HG03095 (cell line): ENCODE measurements at regions not wholly inside any gene's neighbourhood (a gene's known extent, or its start where the extent isn't known, plus 50 kb on each side); places are given as distances from the start of the nearest gene placed in this dataset.
"Not testable (repeated sequence)": the region's sequence is repeated elsewhere in the genome, so short reads cannot be mapped to it uniquely, and the experiment has no call there.

Experiments used
- ATAC-seq: cut with Tn5 transposase; IDR thresholded peaks from one replicate; pipeline ENCODE4 v1.9.1; 2021; ENCODE audit warnings: moderate library complexity; ENCODE audit not compliant: unreplicated experiment

DNA sequence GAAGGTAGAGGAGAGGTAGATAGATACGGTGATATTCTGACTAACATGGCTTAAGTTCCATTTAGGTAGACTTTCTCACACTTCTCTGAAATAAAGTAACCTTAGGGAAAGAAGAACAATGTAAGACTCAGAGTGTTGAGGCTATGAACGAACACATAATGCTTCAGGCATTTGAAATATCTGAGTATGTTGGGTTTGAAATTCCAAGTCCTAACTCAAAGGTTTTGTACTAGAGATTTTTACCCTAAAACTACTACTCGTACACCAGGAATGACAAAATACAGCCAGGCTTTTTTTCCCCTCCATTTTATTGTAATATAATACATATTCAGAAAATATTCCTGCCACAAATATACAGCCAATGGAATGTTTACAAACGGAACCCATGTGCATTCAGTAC, 592.6 kb downstream of the ETS1 start:
- ATAC-seq = no peak

DNA sequence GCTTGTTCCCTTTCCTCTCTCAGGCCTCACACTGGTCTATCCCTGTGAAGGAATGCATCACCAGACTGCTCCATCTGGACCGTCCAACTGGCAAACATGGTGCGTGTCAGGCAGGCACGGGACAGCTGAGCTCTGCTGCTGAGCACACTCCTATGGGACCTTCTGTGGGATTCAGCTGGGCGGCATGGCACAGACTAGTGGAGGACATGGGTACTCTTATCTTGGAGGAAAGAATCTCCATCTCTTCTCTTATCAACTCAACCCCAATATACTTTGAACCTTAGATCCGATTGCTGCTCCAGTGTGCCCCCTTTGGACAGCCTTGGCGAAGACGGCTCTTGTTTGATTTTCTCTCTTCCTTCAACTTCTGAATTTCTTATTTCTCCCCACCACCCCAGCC, 593.6 kb downstream of the ETS1 start:
- ATAC-seq = no peak

DNA sequence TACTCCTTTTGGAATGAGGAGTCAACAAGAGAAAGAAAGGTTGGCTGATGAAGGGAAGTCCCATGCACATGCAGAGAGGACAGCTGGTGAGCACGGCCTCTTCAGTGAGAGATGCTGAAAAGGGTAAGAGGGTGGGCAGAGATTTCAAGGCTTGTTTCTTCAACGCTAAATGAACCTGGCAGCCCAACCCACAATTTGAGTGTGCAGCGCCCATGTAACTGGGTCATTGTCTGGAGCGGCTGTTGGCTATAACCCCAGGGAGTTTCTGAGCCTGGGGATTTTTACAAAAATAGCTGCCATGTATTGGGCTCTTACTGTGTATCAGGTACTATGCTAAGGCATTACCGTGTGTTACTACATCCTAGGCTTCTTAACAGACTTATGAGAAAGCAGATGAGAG, 594.1 kb downstream of the ETS1 start:
- no peak for ATAC-seq

DNA sequence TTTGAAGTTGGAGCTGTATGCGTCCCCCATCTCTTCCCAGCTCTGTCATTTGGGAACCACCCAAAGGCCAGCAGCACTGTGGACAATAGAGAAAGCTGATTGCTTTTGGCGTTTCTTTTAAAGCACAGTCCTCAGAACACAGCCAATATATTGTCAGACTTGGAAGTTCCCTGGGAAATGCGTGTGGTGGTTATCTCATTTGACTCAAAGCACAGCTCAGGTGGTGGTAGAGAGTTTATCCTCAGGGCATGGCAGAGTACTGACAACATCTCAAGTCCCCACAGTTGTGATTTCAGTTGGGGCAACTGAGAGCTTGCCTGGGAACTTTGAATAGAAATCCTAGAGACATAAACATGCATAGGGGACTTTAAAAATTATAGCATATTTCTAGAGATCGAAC, 601.3 kb downstream of the ETS1 start:
- ATAC-seq = no peak

DNA sequence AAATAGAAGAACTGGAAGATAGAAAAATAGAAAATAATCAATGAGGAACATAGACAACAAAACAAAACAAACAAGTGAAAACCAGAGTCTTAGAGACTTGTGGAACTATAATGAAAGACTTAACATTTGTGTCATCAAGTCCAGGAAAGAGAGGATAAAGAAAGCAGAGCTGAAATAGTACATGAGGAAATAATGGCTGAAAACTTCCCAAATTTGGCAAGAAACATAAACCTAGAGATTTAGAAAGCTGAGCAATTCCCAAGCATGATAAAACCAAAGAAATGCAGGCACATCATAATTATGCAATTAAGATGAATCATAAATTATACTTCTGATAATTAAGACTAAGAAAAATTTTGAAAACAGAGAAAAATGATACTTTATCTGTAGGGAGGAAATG, 614.5 kb downstream of the ETS1 start:
- ATAC-seq = no peak

DNA sequence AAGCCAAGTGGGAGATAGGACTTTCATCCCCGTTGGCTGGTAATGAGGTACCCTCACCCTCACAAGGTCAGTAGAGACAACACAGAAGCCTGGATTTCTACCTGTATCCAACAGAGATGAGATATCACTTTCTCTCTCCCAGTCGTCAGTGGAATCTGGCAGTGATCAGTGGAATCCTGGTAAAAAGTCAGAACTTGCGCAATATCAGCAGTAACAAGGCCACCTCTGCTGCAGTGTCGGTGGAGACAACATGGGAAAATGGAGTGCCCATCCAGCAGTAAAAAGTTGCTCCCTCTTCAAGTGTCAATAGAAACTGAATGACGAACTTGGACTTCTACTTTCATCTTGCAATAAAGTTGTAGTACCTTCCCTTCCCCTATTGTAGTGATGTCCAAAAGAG, 615.9 kb downstream of the ETS1 start:
- ATAC-seq = no peak

DNA sequence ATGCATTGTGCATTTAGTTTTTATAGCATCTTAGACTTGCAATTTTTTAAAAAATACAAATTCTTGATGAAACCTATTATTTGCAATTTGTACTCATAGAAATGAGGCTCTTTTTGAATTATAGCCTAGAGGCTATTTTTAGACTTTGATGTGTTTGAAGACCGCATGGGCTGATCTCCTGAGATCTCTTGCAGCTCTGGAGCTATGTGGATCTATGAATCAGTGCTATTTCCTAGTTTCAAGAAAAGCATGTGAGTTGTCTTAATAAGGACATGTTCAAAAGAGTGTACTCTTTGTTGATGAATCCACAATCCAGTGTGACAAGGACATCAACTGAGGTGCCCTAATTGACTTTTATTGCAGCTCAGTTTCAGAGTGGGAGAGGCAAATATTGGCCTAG, 620.5 kb downstream of the ETS1 start:
- no peak for ATAC-seq

DNA sequence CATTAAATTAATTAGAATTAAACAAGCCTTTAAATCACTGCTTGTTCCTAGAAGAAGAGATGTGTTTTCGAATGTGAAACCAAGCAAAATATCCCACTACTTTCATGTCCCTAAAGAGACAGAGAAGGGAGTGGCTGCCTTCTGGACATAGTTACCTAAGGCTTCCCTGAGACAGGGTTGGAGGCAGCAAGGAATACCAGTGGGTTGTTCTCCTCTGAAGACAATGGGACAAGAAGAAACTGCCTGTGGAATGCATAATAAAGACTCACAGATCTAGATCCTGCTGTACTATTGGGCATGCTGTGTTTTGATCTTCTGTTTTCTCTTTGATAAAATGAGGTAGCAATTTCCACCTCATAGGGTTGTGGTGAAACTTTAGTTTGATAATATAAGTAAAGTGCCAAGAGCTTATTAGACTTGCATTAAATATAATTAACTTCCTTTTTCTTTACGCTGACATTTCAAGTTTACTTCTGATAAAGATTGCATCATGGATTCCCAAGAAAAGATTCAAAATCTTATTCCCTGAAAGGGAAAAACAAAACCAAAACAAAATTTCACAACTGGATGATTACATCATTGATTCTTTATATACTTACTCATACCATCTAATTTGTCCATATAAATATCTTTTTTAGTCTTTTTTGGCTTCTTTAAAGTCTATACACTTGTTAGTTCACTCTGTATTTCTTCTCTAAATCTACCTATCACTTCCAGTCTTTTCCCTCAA, 621.3 kb downstream of the ETS1 start:
- ATAC-seq = no peak

DNA sequence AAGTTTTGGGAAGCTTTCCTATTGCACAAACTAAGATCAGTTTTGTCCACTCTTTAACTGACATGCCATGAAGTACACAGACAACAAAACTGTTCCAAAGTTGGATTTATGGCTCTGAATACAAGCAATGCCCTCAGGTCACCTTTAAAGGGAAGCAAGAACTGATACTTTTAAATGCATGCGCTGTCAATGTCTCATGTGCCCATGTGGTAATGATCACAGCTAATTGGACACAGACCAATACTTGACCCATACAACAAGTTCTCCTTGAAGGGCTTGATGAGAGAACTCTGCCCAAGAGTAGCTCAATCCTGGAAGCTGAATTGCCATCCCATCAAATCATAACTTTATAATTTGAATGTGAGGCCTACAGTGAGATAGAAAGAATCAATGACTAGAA, 624.9 kb downstream of the ETS1 start:
- no peak for ATAC-seq

DNA sequence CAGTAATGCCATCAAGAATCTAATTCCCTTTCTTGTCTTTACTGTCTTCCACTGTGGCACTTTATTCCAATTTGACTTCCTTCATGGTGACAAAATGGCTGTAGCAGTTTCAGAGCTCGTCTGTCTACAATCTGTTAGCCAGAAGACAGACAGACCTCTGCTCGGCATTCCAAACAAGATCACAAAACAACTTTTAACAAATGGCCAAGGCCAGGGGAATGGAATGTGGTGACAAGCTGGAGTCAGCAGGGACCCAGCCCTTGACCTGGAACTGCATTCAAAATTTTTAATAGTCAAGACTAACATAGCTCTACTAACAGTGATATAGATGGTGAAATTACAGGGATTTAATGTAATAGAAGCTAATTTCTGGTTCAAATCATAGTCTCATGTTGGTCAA, 637.2 kb downstream of the ETS1 start:
- ATAC-seq = no peak

DNA sequence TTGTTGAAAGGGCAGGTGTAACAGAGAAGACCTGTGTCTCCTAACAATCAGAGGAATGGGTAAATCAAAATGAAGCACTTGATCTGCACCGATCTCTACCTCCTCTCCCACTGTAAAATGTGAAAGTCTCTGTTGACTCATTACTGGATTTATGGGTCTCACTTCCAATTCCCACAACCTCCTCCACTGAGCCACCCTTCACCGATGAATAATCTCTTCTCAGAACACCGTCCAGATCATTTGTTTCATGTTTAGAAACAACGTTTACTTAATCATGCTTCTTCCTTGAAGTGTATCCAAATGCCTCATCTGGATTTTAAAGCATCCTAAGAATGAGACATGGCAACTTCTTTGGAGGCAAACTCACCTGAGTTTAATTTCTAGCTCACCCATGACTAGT, 643.6 kb downstream of the ETS1 start:
- no peak for ATAC-seq

DNA sequence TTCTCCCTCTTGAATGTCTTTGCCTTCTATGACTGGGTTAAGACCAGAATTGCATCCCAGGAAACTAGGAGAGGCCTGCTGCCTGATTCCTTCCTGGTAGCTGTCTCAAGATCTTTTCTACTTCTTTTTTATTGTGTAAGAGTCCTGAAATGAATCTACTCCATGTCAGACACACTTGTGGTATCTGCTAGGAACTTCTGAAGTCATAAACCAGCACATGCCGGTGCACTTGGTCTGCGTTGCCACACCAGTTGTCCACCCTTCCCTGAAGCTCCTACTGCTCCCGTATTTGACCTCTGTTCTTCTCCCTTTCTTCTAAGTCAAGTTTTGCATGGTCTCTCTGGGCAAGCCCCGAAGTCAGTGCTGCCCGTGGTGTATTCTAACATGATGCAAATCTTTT, 644.2 kb downstream of the ETS1 start:
- no peak for ATAC-seq

DNA sequence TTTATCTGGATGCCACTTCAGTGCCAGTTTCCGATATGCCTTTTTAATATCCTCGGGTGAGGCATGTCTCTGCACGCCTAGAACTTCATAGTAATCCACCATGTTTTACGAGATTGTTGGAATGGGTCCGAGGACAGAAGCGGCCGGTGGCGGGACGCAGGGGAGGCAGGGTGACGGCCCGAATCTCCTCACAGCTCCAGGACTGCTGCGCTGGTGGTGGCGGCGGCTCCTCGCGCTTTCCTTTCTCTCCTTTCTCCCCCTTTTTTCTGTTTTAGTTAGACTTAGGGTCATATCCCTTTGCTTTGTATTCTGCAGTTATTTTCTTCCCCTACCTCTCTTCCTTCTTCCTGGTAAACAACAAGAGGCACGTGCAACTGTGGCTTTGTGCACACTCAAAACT, 645.8 kb downstream of the ETS1 start:
- ATAC-seq = not testable (repeated sequence)

DNA sequence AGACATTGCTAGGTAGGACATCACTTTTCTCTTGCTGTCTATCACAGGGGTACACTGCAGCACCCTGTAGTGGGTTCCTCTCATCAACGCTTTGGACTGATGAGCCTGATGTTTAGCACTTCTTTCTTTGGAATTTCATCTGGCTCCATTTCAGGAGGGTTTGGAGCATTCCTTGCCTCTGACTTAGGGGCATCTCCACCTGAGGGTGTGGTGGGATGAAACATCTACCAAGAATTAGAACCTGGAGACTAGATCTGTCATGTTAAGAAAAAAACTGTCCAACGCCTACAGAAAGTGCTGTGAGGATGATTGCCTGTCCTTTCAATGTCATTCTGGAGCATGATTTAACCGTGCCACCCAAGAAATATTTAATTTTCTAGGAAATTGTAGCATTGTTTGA, 648.4 kb downstream of the ETS1 start:
- no peak for ATAC-seq

DNA sequence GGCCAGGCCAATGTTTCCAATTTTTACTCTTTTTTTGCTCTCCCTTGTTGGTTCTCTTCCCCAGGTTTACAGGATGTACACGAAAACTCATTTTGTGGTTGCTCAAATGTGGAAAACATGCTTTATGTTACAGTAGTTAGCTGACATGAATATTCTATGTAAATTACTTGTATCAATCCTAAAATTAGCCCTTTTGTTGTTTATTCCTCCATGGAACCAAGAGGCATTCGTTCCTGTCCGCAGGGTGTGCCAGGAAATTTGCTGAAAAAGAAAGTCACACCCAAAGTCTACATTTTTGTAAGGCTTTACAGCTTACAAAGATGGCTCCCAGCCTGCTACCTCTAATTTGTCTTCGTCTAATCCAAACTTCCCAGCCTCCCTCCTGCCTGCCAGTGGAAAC, 652.3 kb downstream of the ETS1 start:
- ATAC-seq = no peak

DNA sequence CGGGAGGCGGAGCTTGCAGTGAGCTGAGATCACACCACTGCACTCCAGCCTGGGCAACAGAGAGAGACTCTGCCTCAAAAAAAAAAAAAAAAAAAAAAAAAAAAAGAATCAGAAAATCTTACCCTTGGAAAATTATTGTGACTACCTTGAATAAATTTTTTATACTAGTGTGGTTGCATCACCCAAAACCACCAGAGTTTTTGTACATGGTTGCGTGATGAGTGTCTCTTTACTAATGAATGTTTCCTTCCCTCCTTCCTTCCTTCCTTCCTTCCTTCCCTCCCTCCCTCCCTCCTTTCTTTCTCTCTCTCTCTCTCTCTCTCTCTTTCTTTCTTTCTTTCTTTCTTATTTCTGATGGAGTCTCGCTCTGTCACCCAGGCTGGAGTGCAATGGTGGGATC, 653.4 kb downstream of the ETS1 start:
- not testable (repeated sequence) for ATAC-seq

DNA sequence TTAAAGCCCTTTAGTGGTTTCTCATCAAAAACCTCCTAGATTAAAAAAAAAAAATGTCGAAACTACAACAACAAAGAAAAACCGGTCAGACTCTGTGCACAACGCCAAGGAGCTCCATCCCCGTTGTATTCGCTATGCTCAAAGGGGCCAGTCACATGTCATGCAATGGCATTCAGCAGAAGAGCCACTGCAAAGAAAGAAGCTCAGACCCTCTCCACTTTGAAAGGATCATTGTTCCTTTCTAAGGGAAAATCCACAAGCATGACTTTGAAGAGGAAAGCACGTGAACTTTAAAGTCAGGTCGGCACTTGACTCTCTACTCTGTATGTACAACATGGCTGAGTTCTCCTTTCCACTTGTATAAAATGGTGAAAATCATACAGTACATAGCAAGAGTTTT, 655.6 kb downstream of the ETS1 start:
- no peak for ATAC-seq

DNA sequence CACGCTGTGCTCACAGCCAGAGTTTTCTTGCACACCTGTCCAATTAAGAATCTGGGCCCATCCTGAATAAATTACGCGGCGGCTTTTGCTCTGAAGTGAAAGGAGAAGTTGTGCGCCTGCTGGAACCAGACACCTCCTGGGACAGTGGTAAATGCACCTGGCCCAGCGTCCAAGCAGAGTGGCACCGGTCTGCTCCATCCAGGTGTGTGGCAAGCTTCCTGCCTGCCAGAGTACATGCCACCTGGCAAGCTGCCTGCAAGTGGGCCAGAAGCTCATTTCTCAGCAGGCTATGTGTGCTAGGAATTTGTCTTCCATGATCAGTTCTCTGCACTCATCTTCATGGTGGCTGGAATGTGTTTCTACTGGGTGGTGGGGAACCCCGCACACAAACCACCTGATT, 660.6 kb downstream of the ETS1 start:
- no peak for ATAC-seq

DNA sequence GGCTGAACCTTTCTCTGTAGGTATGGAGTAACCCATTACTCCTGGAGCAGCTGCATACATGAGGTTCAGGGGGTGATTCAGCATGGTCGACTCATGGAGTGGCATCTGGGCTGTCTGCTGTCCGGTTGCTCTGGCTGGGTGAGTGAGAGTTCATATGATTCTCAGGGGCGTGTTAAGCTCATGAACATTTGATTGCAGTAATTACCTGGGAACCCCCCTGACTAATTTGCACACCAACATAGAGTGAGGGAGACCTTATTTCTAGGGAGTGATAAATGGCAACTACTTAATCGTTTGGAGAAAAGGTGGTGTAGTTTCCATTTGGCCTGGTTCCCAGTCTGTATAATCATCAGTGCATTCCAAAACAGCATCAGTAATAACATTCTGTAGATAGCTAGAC, 661.9 kb downstream of the ETS1 start:
- ATAC-seq = no peak

DNA sequence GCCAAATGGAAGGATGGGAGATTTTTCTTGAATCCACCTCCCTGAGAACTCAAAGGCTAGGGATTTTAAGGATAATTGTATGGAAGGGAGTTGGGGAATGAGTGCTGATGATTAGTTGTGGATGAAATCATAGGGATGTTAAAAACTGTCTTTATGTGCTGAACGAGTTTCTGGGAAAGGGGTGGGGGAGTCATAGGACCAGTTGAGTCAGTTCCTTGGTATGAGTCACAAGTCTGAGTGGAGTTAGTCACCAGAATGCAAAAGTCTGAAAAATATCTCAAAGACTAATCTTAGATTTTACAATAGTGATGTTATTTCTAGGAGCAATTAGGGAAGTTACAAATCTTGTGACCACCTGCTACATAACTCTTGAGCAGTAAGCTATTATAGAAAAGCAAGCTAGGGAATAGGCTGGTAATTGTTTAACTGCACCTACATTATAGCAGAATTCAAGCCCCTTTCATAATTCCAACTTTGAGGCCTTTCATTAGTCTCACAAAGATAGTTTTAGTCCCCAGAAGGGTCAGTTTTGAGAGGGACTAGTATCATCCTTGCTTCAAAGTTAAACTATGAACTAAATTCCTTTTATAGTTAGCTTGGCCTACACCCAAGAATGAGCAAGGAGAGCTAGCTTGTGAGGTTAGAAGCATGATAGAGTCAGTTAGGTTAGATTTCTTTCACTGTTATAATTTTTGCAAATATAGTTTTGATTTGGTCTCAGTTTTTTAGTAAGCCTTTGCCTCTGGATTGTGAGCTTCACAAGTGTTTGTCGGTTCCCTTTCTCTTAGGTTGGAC, 668.0 kb downstream of the ETS1 start:
- no peak for ATAC-seq

DNA sequence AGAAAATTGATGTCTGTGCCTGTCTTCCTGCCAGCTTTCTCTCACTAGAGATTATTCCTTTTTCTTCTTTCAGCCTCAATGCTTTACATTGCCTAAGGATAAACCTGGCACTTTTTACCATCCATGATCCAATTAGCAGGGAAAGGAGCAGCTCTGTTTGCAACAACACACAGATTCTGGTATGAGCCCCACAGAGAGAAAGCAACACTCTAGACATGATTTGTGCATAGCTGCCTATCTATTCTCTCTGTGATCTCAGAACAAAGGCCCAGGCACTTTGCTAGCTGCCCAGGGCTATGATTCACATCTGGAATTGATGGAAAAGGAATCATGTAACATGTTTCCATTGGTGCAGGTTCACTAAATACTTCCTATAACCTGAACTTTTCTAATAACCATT, 685.0 kb downstream of the ETS1 start:
- ATAC-seq = no peak

DNA sequence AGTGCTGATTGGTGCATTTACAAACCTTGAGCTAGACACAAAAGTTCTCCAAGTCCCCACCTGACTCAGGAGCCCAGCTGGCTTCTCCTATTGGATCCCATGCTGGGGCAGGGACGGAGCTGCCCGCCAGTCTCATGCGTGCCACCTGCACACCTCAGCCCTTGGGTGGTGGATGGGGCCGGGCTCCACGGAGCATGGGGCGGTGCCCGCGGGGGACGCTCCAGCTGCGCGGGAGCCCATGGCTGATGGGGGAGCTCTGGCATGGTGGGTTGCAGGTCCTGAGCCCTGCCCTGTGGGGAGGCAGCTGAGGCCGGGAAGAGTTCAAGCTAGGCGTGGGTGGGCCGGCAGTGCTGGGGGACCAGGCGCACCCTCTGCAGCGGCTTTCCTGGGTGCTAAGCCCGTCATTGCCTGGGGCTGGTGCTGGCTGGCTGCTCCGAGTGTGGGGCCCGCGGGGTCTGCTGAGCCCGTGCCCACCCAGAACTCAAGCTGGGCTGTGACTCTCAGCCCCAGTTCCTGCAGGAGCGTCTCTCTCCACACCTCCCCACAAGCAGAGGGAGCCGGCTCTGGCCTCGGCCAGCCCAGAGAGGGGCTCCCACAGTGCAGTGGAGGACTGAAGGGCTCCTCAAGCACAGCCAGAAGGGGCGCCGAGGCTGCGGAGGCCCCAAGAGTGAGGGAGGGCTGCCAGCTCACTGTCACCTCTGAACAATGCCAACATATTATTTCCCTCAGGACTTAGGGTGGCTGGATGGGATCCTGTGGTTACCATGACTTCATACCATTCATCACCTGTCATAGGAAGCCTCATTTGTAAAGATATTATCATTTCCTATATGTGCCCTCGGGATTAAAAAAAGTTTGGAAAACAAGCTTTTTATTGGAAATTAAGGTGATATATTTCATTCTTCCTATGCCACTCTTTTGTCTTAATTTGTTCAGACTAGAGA, 688.7 kb downstream of the ETS1 start:
- no peak for ATAC-seq
